ENCODE measurements at regions not wholly inside any gene's neighbourhood (a gene's known extent, or its start where the extent isn't known, plus 50 kb on each side); places are given as distances from the start of the nearest gene placed in this dataset.

- TF ChIP-seq GATA2 (IDR thresholded peaks at IDR 0.05; ENCODE audit: low read depth, low read length) (no peak), GATA3 (IDR thresholded peaks at IDR 0.05; ENCODE audit: low read depth, low read length) (no peak)
Measured at GRCh38 chr3:194215392-194215791, 79.4 kb downstream of the HES1 start.

Data from SH-SY5Y (cell line).